ENCODE measurements at regions not wholly inside any gene's neighbourhood (a gene's known extent, or its start where the extent isn't known, plus 50 kb on each side); places are given as distances from the start of the nearest gene placed in this dataset.

GRCh38 chr10:8767591-8767990 lies 713.1 kb downstream of the GATA3 start:
- no TSS peak for BruUV-seq (replicated peaks)
- Histone ChIP-seq H2BK15ac (ENCODE audit: low read depth, low read length) (no peak overlapping the region), H3K9me3 (ENCODE audit: control insufficient read depth, insufficient read depth, low read length) (no peaks in the 10 kb centered on the region; the same call in 1 of the 2 replicates), H2BK120ac (ENCODE audit: low read depth, low read length) (no peak overlapping the region), H2BK5ac (ENCODE audit: low read depth, low read length, poor library complexity, severe bottlenecking) (no peak overlapping the region), H3K23ac (ENCODE audit: low read depth, low read length) (no peak overlapping the region), H2AK9ac (replicated peaks; ENCODE audit: low read depth, low read length, poor library complexity) (no peak overlapping the region), H3K27me3 (ENCODE audit: control insufficient read depth, insufficient read depth, low read length) (no peaks in the 10 kb centered on the region), H3K56ac (ENCODE audit: extremely low read depth, insufficient read depth, low read length) (no peak overlapping the region), H3K36me3 (ENCODE audit: control insufficient read depth, insufficient read depth, low read length) (no peaks in the 10 kb centered on the region), H2BK20ac (ENCODE audit: low read depth, low read length) (no peak overlapping the region), H4K91ac (ENCODE audit: insufficient read depth, low read depth, low read length) (no peak overlapping the region), H3K18ac (ENCODE audit: low read depth, low read length) (no peak overlapping the region), H4K20me1 (ENCODE audit: insufficient read depth, low read length) (no peaks in the 10 kb centered on the region), H3K14ac (replicated peaks; ENCODE audit: low read depth, low read length) (no peak overlapping the region), H4K5ac (ENCODE audit: low read depth, low read length) (no peak overlapping the region), H3K9me1 (ENCODE audit: insufficient read depth, low read length) (no peaks in the 10 kb centered on the region), H2AK5ac (ENCODE audit: low read depth, low read length) (no peak overlapping the region), H3K4me1 (ENCODE audit: control insufficient read depth, insufficient read depth, low read length) (no peaks in the 10 kb centered on the region), H3K4me2 (ENCODE audit: low read depth, low read length) (no peak overlapping the region), H3K27ac (ENCODE audit: insufficient read depth, low read length) (no peak overlapping the region), H3K79me1 (ENCODE audit: low read depth in 1 of 2, low read length in 2 of 2) (no peaks in the 10 kb centered on the region), H3K4ac (ENCODE audit: low read depth, low read length) (no peak overlapping the region), H4K8ac (ENCODE audit: low read depth in 2 of 2, low read length in 2 of 2) (no peak overlapping the region), H3K4me3 (ENCODE audit: insufficient read depth, low read depth, low read length) (no peak overlapping the region), H3K9ac (ENCODE audit: low read depth, low read length) (no peak overlapping the region), H2AFZ (replicated peaks; ENCODE audit: low read length, poor library complexity) (no peak overlapping the region)
- intact Hi-C loops (cut with micrococcal nuclease) (no loop called here), in situ Hi-C loops (cut with MboI; ENCODE audit: low sequenced_read_pairs) (no loop called here), dilution Hi-C loops (cut with HindIII; ENCODE audit: low sequenced_read_pairs, unreplicated experiment) (no loop called here)
- CTCF ChIA-PET = interaction anchor here (0.6 kb wide), 1 partner anchor 162 kb away, joined by 3 read pairs; no protein-coding TSS in a partner anchor
- POLR2A ChIA-PET (ENCODE audit: unreplicated experiment) = no interaction called here
- ATAC-seq (ENCODE audit: low read depth) (no peak), DNase-seq (no peak)
- TF ChIP-seq NFE2L2 (IDR thresholded peaks at IDR 0.05; ENCODE audit: low read depth, low read length) = no peak
- no peak for TF ChIP-seq SMC3 (IDR thresholded peaks at IDR 0.05; ENCODE audit: low read depth, low read length)
- TF ChIP-seq RCOR1 (IDR thresholded peaks at IDR 0.05; ENCODE audit: insufficient replicate concordance, low read length) = no peak
- no peak for TF ChIP-seq MAZ (IDR thresholded peaks at IDR 0.05; ENCODE audit: borderline replicate concordance, low read depth, low read length)
- TF ChIP-seq USF2 (IDR thresholded peaks at IDR 0.05; ENCODE audit: low read depth, low read length) = no peak
- no peak for TF ChIP-seq CEBPB (IDR thresholded peaks at IDR 0.05; ENCODE audit: low read depth, low read length)
- no peak for TF ChIP-seq BHLHE40 (IDR thresholded peaks at IDR 0.05; ENCODE audit: low read depth, low read length)
- no peak for TF ChIP-seq ELK1 (IDR thresholded peaks at IDR 0.05; ENCODE audit: borderline replicate concordance, low read depth, low read length)
- no peak for TF ChIP-seq CTCF (conservative IDR thresholded peaks at IDR 0.05; ENCODE audit: low read depth, low read length)
- no peak for TF ChIP-seq POLR2A (IDR thresholded peaks at IDR 0.05; ENCODE audit: low read depth, low read length)
- no peak for TF ChIP-seq MAFK (IDR thresholded peaks at IDR 0.05; ENCODE audit: low read depth, low read length)
- TF ChIP-seq MXI1 (IDR thresholded peaks at IDR 0.05; ENCODE audit: borderline replicate concordance, low read depth, low read length) = no peak
- no peak for TF ChIP-seq FOS (IDR thresholded peaks at IDR 0.05; ENCODE audit: low read depth, low read length)
- TF ChIP-seq CHD1 (IDR thresholded peaks at IDR 0.05; ENCODE audit: low read depth, low read length) = no peak
- WGBS, 2 experiments (ENCODE audit: extremely low coverage in 2 of 2, insufficient read length in 1 of 2) = 48% methylated on average over 3 of the region's 5 CpGs; no CpG with 5 or more reads in 1 of the 2 experiments

Measured in IMR-90 (cell line).